ENCODE measurements at regions not wholly inside any gene's neighbourhood (a gene's known extent, or its start where the extent isn't known, plus 50 kb on each side); places are given as distances from the start of the nearest gene placed in this dataset.

GRCh38 chr15:47950447-47950846 is 170.3 kb upstream of the SLC24A5 start:
- DNase-seq = no peak

GRCh38 chr15:47951781-47952180 is 169.0 kb upstream of the SLC24A5 start:
- DNase-seq = no peak

- DNase-seq = no peak
Observed at GRCh38 chr15:47954196-47954595, 166.6 kb upstream of the SLC24A5 start.

- no peak for DNase-seq
Observed at GRCh38 chr15:47955021-47955420, 165.8 kb upstream of the SLC24A5 start.

GRCh38 chr15:47959617-47960413 is 161.0 kb upstream of the SLC24A5 start:
- DNase-seq = no peak

- peak; percentile 26 for DNase-seq
Observed at GRCh38 chr15:47961401-47962090, 159.2 kb upstream of the SLC24A5 start.

GRCh38 chr15:47963265-47963664 is 157.5 kb upstream of the SLC24A5 start:
- DNase-seq = no peak

- no peak for DNase-seq
Observed at GRCh38 chr15:47964229-47964628, 156.6 kb upstream of the SLC24A5 start.

GRCh38 chr15:47965297-47965696 is 155.5 kb upstream of the SLC24A5 start:
- DNase-seq = no peak

GRCh38 chr15:47968593-47968992 is 152.2 kb upstream of the SLC24A5 start:
- no peak for DNase-seq

GRCh38 chr15:47971637-47972036 is 149.2 kb upstream of the SLC24A5 start:
- DNase-seq = no peak

GRCh38 chr15:47972738-47973137 is 148.1 kb upstream of the SLC24A5 start:
- no peak for DNase-seq

GRCh38 chr15:47974724-47975123 is 146.1 kb upstream of the SLC24A5 start:
- DNase-seq = no peak

- no peak for DNase-seq
Observed at GRCh38 chr15:47975427-47975826, 145.4 kb upstream of the SLC24A5 start.

GRCh38 chr15:47983533-47983932 is 137.3 kb upstream of the SLC24A5 start:
- DNase-seq = no peak

GRCh38 chr15:47985568-47985967 is 135.2 kb upstream of the SLC24A5 start:
- DNase-seq = peak; percentile 4

- DNase-seq = no peak
Observed at GRCh38 chr15:47987461-47987860, 133.3 kb upstream of the SLC24A5 start.

GRCh38 chr15:47987908-47988532 is 132.8 kb upstream of the SLC24A5 start:
- DNase-seq = peak; percentile 4

- no peak for DNase-seq
Observed at GRCh38 chr15:47988564-47988963, 132.2 kb upstream of the SLC24A5 start.

- DNase-seq = no peak
Observed at GRCh38 chr15:47990821-47991220, 130.0 kb upstream of the SLC24A5 start.

GRCh38 chr15:47991357-47991756 is 129.4 kb upstream of the SLC24A5 start:
- DNase-seq = no peak

- DNase-seq = no peak
Observed at GRCh38 chr15:47993051-47993450, 127.7 kb upstream of the SLC24A5 start.

GRCh38 chr15:47997195-47998080 is 123.4 kb upstream of the SLC24A5 start:
- no peak for DNase-seq
